HS-27A (cell line): ENCODE measurements at regions not wholly inside any gene's neighbourhood (a gene's known extent, or its start where the extent isn't known, plus 50 kb on each side); places are given as distances from the start of the nearest gene placed in this dataset.
"Not testable (repeated sequence)": the region's sequence is repeated elsewhere in the genome, so short reads cannot be mapped to it uniquely, and the experiment has no call there.

Experiments
- DNase-seq: peaks from one replicate; pipeline ENCODE4 v3.0.0-alpha.2; 2012; ENCODE audit warnings: low read depth, missing footprints

- no peak for DNase-seq
Measured at GRCh38 chr1:55447488-55447887, 232.3 kb upstream of the USP24 start.

GRCh38 chr1:55446351-55446750 lies 231.2 kb upstream of the USP24 start:
- DNase-seq, result no peak

- DNase-seq, result no peak
Measured at GRCh38 chr1:55445416-55445815, 230.3 kb upstream of the USP24 start.

- no peak for DNase-seq
Measured at GRCh38 chr1:55444667-55445066, 229.5 kb upstream of the USP24 start.

GRCh38 chr1:55443175-55443915 lies 228.2 kb upstream of the USP24 start:
- DNase-seq, result peak; percentile 99

GRCh38 chr1:55441489-55441888 lies 226.3 kb upstream of the USP24 start:
- no peak for DNase-seq

GRCh38 chr1:55437692-55438091 lies 222.5 kb upstream of the USP24 start:
- DNase-seq, result no peak

GRCh38 chr1:55430720-55431119 lies 215.6 kb upstream of the USP24 start:
- DNase-seq, result not testable (repeated sequence)

- DNase-seq, result not testable (repeated sequence)
Measured at GRCh38 chr1:55430206-55430605, 215.0 kb upstream of the USP24 start.

GRCh38 chr1:55428944-55429931 lies 214.1 kb upstream of the USP24 start:
- peak; percentile 100 for DNase-seq

GRCh38 chr1:55428231-55428630 lies 213.1 kb upstream of the USP24 start:
- no peak for DNase-seq

GRCh38 chr1:55427606-55428005 lies 212.4 kb upstream of the USP24 start:
- no peak for DNase-seq

- DNase-seq, result no peak
Measured at GRCh38 chr1:55426619-55427018, 211.5 kb upstream of the USP24 start.

- no peak for DNase-seq
Measured at GRCh38 chr1:55426156-55426555, 211.0 kb upstream of the USP24 start.

- no peak for DNase-seq
Measured at GRCh38 chr1:55425310-55425930, 210.3 kb upstream of the USP24 start.

- no peak for DNase-seq
Measured at GRCh38 chr1:55423376-55423775, 208.2 kb upstream of the USP24 start.

- no peak for DNase-seq
Measured at GRCh38 chr1:55420929-55421716, 206.0 kb upstream of the USP24 start.

- DNase-seq, result no peak
Measured at GRCh38 chr1:55420026-55420425, 204.9 kb upstream of the USP24 start.

GRCh38 chr1:55418208-55419000 lies 203.2 kb upstream of the USP24 start:
- DNase-seq, result no peak

GRCh38 chr1:55416164-55416842 lies 201.1 kb upstream of the USP24 start:
- DNase-seq, result no peak
